IMR-90 (cell line): ENCODE measurements at regions not wholly inside any gene's neighbourhood (a gene's known extent, or its start where the extent isn't known, plus 50 kb on each side); places are given as distances from the start of the nearest gene placed in this dataset.

Experiments used
- ATAC-seq: fragments of 200-7000 bp; cut with Tn5 transposase; 2 replicates; pipeline ENCODE4 v1.9.1; 2020; ENCODE audit warnings: low read depth, mild to moderate bottlenecking, moderate library complexity
- BruUV-seq: library from RNA; stranded (reverse); fragments of 400-500 nt; replicated peaks from 2 replicates; lab custom pipeline; 2021; lab: Mats Ljungman, UMichigan
- CTCF ChIA-PET: fragments of 300-600 bp; formaldehyde crosslinking; extraction: SDS; loops from one replicate; lab custom pipeline; 2021; ENCODE audit warnings: antibody characterized with exemption; lab: Yijun Ruan, JAX
- POLR2A ChIA-PET: fragments of 300-600 bp; sonication (Branson Sonifier 250); formaldehyde crosslinking; loops from one replicate; lab custom pipeline; 2022; ENCODE audit warnings: antibody characterized with exemption; ENCODE audit not compliant: unreplicated experiment; lab: Charles Lee
- DNase-seq: peaks from one replicate; pipeline ENCODE4 v3.0.0; 2013
- H2AFZ ChIP-seq: replicated peaks from 2 replicates; pipeline ENCODE3; 2013; ENCODE audit warnings: low read length, mild to moderate bottlenecking; ENCODE audit not compliant: poor library complexity
- H2AK5ac ChIP-seq: 2 replicates; pipeline ENCODE4 v1.6.1; 2013; ENCODE audit warnings: low read depth, low read length, inconsistent platforms
- H2AK9ac ChIP-seq: replicated peaks from 2 replicates; pipeline ENCODE3; 2013; ENCODE audit warnings: mild to moderate bottlenecking, low read depth, low read length, moderate library complexity; ENCODE audit not compliant: poor library complexity
- H2BK120ac ChIP-seq: 2 replicates; pipeline ENCODE4 v1.6.1; 2013; ENCODE audit warnings: low read depth, low read length, inconsistent platforms
- H2BK15ac ChIP-seq: 3 replicates; pipeline ENCODE4 v1.6.1; 2013; ENCODE audit warnings: low read depth, low read length, inconsistent platforms
- H2BK20ac ChIP-seq: 2 replicates; pipeline ENCODE4 v1.6.1; 2013; ENCODE audit warnings: low read depth, mild to moderate bottlenecking, inconsistent platforms, low read length, moderate library complexity
- H2BK5ac ChIP-seq: 2 replicates; pipeline ENCODE4 v1.6.1; 2013; ENCODE audit warnings: mild to moderate bottlenecking, low read depth, low read length, inconsistent platforms; ENCODE audit not compliant: poor library complexity, severe bottlenecking
- H3K14ac ChIP-seq: replicated peaks from 2 replicates; pipeline ENCODE4 v1.6.1; 2013; ENCODE audit warnings: low read depth, low read length, inconsistent platforms
- H3K18ac ChIP-seq: 2 replicates; pipeline ENCODE4 v1.6.1; 2013; ENCODE audit warnings: low read depth, low read length, control low read depth
- H3K23ac ChIP-seq: 2 replicates; pipeline ENCODE4 v1.6.1; 2013; ENCODE audit warnings: low read depth, low read length, inconsistent platforms
- H3K27ac ChIP-seq: 2 replicates; pipeline ENCODE4 v1.5.1; 2013; ENCODE audit warnings: mild to moderate bottlenecking, control low read depth, low read length; ENCODE audit not compliant: insufficient read depth
- H3K27me3 ChIP-seq: 2 replicates; pipeline ENCODE4 v1.6.1; 2013; ENCODE audit warnings: low read length; ENCODE audit not compliant: control insufficient read depth, insufficient read depth
- H3K36me3 ChIP-seq: 2 replicates; pipeline ENCODE4 v1.6.1; 2013; ENCODE audit warnings: low read length, mixed read lengths; ENCODE audit not compliant: control insufficient read depth, insufficient read depth
- H3K4ac ChIP-seq: 2 replicates; pipeline ENCODE4 v1.6.1; 2013; ENCODE audit warnings: low read depth, low read length, inconsistent platforms
- H3K4me1 ChIP-seq: 2 replicates; pipeline ENCODE4 v1.6.1; 2013; ENCODE audit warnings: low read length, mixed read lengths; ENCODE audit not compliant: control insufficient read depth, insufficient read depth
- H3K4me2 ChIP-seq: 2 replicates; pipeline ENCODE4 v1.6.1; 2013; ENCODE audit warnings: low read depth, mild to moderate bottlenecking, control low read depth, low read length, moderate library complexity
- H3K4me3 ChIP-seq: 2 replicates; pipeline ENCODE4 v1.5.1; 2013; ENCODE audit warnings: low read depth, mild to moderate bottlenecking, control low read depth, low read length, moderate library complexity; ENCODE audit not compliant: insufficient read depth
- H3K56ac ChIP-seq: 2 replicates; pipeline ENCODE4 v1.6.1; 2013; ENCODE audit warnings: low read length, inconsistent platforms; ENCODE audit not compliant: insufficient read depth; ENCODE audit errors: extremely low read depth
- H3K79me1 ChIP-seq, 2 experiments: 2 replicates each; pipeline ENCODE4 v1.6.1; 2013; ENCODE audit warnings: low read length in 2 of 2, inconsistent platforms in 1 of 2, low read depth in 1 of 2
- H3K9ac ChIP-seq: 2 replicates; pipeline ENCODE4 v1.6.1; 2013; ENCODE audit warnings: low read depth, low read length, control low read depth
- H3K9me1 ChIP-seq: 2 replicates; pipeline ENCODE4 v1.6.1; 2013; ENCODE audit warnings: low read length, inconsistent platforms; ENCODE audit not compliant: insufficient read depth
- H3K9me3 ChIP-seq: 2 replicates; pipeline ENCODE4 v1.6.1; 2013; ENCODE audit warnings: low read length; ENCODE audit not compliant: control insufficient read depth, insufficient read depth
- H4K20me1 ChIP-seq: 2 replicates; pipeline ENCODE4 v1.6.1; 2013; ENCODE audit warnings: low read length, inconsistent platforms; ENCODE audit not compliant: insufficient read depth
- H4K5ac ChIP-seq: 2 replicates; pipeline ENCODE4 v1.6.1; 2013; ENCODE audit warnings: mild to moderate bottlenecking, low read depth, low read length, control low read depth
- H4K8ac ChIP-seq, 2 experiments: 2 replicates each; pipeline ENCODE4 v1.6.1; 2013; ENCODE audit warnings: low read depth in 2 of 2, low read length in 2 of 2, control low read depth in 1 of 2, inconsistent platforms in 1 of 2
- H4K91ac ChIP-seq: 2 replicates; pipeline ENCODE4 v1.6.1; 2013; ENCODE audit warnings: low read depth, low read length, inconsistent platforms; ENCODE audit not compliant: insufficient read depth
- BHLHE40 ChIP-seq: fragments of 150-350 bp; IDR thresholded peaks from 2 replicates; pipeline ENCODE4 v1.6.1; 2016; ENCODE audit warnings: mild to moderate bottlenecking, low read depth, low read length
- CEBPB ChIP-seq: IDR thresholded peaks from 2 replicates; pipeline ENCODE4 v1.6.1; 2012; ENCODE audit warnings: low read depth, low read length, improper control_type of control experiment
- CHD1 ChIP-seq: IDR thresholded peaks from 2 replicates; pipeline ENCODE4 v1.6.1; 2012; ENCODE audit warnings: low read depth, low read length, improper control_type of control experiment
- FOS ChIP-seq: fragments of 150-350 bp; IDR thresholded peaks from 2 replicates; pipeline ENCODE4 v1.6.1; 2016; ENCODE audit warnings: low read depth, low read length
- MAFK ChIP-seq: IDR thresholded peaks from 2 replicates; pipeline ENCODE4 v1.6.1; 2012; ENCODE audit warnings: low read depth, low read length, improper control_type of control experiment
- MAZ ChIP-seq: IDR thresholded peaks from 2 replicates; pipeline ENCODE4 v1.6.1; 2012; ENCODE audit warnings: low read depth, mild to moderate bottlenecking, low read length, improper control_type of control experiment, moderate library complexity, borderline replicate concordance
- MXI1 ChIP-seq: IDR thresholded peaks from 2 replicates; pipeline ENCODE4 v1.6.1; 2012; ENCODE audit warnings: low read depth, mild to moderate bottlenecking, low read length, moderate library complexity, borderline replicate concordance
- NFE2L2 ChIP-seq: fragments of 150-350 bp; IDR thresholded peaks from 2 replicates; pipeline ENCODE4 v1.6.1; 2016; ENCODE audit warnings: low read depth, mild to moderate bottlenecking, low read length
- POLR2A ChIP-seq: IDR thresholded peaks from 2 replicates; pipeline ENCODE4 v1.6.1; 2012; ENCODE audit warnings: mild to moderate bottlenecking, low read depth, low read length
- RAD21 ChIP-seq: IDR thresholded peaks from 2 replicates; pipeline ENCODE4 v1.6.1; 2012; ENCODE audit warnings: low read length, improper control_type of control experiment
- RCOR1 ChIP-seq: IDR thresholded peaks from 2 replicates; pipeline ENCODE4 v1.6.1; 2012; ENCODE audit warnings: mild to moderate bottlenecking, low read length, improper control_type of control experiment; ENCODE audit not compliant: insufficient replicate concordance
- RFX5 ChIP-seq: IDR thresholded peaks from 2 replicates; pipeline ENCODE4 v1.8.0; 2012; ENCODE audit warnings: low read depth, mild to moderate bottlenecking, low read length, moderate library complexity
- SMC3 ChIP-seq: fragments of 150-350 bp; IDR thresholded peaks from 2 replicates; pipeline ENCODE4 v1.6.1; 2016; ENCODE audit warnings: low read depth, mild to moderate bottlenecking, antibody characterized with exemption, low read length, moderate library complexity
- WGBS, 2 experiments: methylation state at CpG; one replicate each; pipeline versions ENCODE4 v1.1.5 to v1.1.7; 2013; ENCODE audit warnings: missing lambda C conversion rate in 2 of 2; ENCODE audit not compliant: insufficient read length in 1 of 2; ENCODE audit errors: extremely low coverage in 2 of 2; 5-methylcytosine and 5-hydroxymethylcytosine counted together
- dilution Hi-C: fragments of 300-500 bp; cut with HindIII; formaldehyde crosslinking; loops from one replicate; pipeline ENCODE4 v1.14.3; 2018; ENCODE audit warnings: low sequenced_read_pairs; ENCODE audit not compliant: unreplicated experiment
- in situ Hi-C: fragments of 300-500 bp; cut with MboI; formaldehyde crosslinking; loops from 3 replicates; pipeline ENCODE4 v1.14.3; 2019; ENCODE audit warnings: low sequenced_read_pairs, inconsistent platforms, mixed read lengths
- intact Hi-C: fragments of 100-400 bp; cut with micrococcal nuclease; formaldehyde crosslinking; loops from 2 replicates; pipeline ENCODE4 v1.10.0; 2022
- TF ChIP-seq, protein P1 (sequence below): fragments of 150-350 bp; IDR thresholded peaks from 2 replicates; pipeline ENCODE4 v1.6.1; 2016; ENCODE audit warnings: low read depth, mild to moderate bottlenecking, low read length, moderate library complexity, borderline replicate concordance
- TF ChIP-seq, protein P2 (sequence below): fragments of 150-350 bp; IDR thresholded peaks from 2 replicates; pipeline ENCODE4 v1.6.1; 2017; ENCODE audit warnings: mild to moderate bottlenecking, antibody characterized with exemption, low read length, low read depth
- TF ChIP-seq, protein P3 (sequence below): conservative IDR thresholded peaks from 2 replicates; pipeline ENCODE4 v1.5.1; 2012; ENCODE audit warnings: mild to moderate bottlenecking, low read depth, low read length, improper control_type of control experiment

DNA sequence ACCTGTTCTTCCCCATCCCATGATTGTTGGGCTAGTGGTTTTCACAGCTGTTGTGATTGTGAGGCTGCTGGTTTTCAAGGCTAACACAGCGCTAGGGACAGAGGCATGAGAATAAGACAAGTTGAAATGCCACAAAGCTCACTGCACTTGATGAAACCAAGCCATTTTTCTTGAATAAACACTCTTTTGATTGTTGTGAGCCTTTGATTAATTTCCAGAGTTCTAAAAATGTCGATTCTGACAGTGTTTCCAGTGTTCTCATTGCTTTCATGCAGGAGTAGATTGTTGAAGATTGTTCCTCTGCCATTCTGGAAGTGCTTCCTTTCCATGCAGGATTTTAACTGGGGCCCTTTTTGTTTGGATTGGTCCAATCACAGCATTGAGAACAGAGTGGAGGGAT, 134.9 kb upstream of the GRIK3 start:
- no peaks in the 10 kb centered on the region for H3K9me1 ChIP-seq
- in situ Hi-C loops = no loop called here
- no peak for TF ChIP-seq CEBPB
- no peak for TF ChIP-seq NFE2L2
- no peak for TF ChIP-seq FOS
- TF ChIP-seq MAFK = no peak
- no peak for TF ChIP-seq RAD21
- no peak for TF ChIP-seq RFX5
- TF ChIP-seq, protein P1, sequence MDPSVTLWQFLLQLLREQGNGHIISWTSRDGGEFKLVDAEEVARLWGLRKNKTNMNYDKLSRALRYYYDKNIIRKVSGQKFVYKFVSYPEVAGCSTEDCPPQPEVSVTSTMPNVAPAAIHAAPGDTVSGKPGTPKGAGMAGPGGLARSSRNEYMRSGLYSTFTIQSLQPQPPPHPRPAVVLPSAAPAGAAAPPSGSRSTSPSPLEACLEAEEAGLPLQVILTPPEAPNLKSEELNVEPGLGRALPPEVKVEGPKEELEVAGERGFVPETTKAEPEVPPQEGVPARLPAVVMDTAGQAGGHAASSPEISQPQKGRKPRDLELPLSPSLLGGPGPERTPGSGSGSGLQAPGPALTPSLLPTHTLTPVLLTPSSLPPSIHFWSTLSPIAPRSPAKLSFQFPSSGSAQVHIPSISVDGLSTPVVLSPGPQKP = no peak
- TF ChIP-seq SMC3 = no peak
- TF ChIP-seq BHLHE40 = no peak
- no peak for TF ChIP-seq MXI1
- no peak for TF ChIP-seq POLR2A
- TF ChIP-seq CHD1 = no peak
- TF ChIP-seq RCOR1 = no peak
- TF ChIP-seq, protein P2, sequence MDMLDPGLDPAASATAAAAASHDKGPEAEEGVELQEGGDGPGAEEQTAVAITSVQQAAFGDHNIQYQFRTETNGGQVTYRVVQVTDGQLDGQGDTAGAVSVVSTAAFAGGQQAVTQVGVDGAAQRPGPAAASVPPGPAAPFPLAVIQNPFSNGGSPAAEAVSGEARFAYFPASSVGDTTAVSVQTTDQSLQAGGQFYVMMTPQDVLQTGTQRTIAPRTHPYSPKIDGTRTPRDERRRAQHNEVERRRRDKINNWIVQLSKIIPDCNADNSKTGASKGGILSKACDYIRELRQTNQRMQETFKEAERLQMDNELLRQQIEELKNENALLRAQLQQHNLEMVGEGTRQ = no peak
- no peak for TF ChIP-seq MAZ
- TF ChIP-seq, protein P3, sequence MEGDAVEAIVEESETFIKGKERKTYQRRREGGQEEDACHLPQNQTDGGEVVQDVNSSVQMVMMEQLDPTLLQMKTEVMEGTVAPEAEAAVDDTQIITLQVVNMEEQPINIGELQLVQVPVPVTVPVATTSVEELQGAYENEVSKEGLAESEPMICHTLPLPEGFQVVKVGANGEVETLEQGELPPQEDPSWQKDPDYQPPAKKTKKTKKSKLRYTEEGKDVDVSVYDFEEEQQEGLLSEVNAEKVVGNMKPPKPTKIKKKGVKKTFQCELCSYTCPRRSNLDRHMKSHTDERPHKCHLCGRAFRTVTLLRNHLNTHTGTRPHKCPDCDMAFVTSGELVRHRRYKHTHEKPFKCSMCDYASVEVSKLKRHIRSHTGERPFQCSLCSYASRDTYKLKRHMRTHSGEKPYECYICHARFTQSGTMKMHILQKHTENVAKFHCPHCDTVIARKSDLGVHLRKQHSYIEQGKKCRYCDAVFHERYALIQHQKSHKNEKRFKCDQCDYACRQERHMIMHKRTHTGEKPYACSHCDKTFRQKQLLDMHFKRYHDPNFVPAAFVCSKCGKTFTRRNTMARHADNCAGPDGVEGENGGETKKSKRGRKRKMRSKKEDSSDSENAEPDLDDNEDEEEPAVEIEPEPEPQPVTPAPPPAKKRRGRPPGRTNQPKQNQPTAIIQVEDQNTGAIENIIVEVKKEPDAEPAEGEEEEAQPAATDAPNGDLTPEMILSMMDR = no peak
- no peak overlapping the region for H3K56ac ChIP-seq
- H2AK5ac ChIP-seq = no peak overlapping the region
- no peak overlapping the region for H3K4me2 ChIP-seq
- no TSS peak for BruUV-seq
- H3K79me1 ChIP-seq = no peaks in the 10 kb centered on the region
- no peak overlapping the region for H4K5ac ChIP-seq
- H2BK20ac ChIP-seq = no peak overlapping the region
- CTCF ChIA-PET = no interaction called here
- DNase-seq = no peak
- H3K4me1 ChIP-seq = no peaks in the 10 kb centered on the region
- 0% methylated on average over 1 of the region's 2 CpGs; no CpG with 5 or more reads in 1 of the 2 experiments for WGBS, 2 experiments
- POLR2A ChIA-PET = no interaction called here
- H3K4ac ChIP-seq = no peak overlapping the region
- H2AFZ ChIP-seq = no peak overlapping the region
- H4K8ac ChIP-seq = no peak overlapping the region
- H4K91ac ChIP-seq = no peak overlapping the region
- H2BK5ac ChIP-seq = no peak overlapping the region
- H3K27ac ChIP-seq = no peak overlapping the region
- no peak overlapping the region for H2AK9ac ChIP-seq
- no peaks in the 10 kb centered on the region for H3K27me3 ChIP-seq
- H4K20me1 ChIP-seq = no peaks in the 10 kb centered on the region
- no peak overlapping the region for H3K9ac ChIP-seq
- dilution Hi-C loops = no loop called here
- H3K18ac ChIP-seq = no peak overlapping the region
- no peaks in the 10 kb centered on the region for H3K9me3 ChIP-seq
- H3K23ac ChIP-seq = no peak overlapping the region
- no peak for ATAC-seq
- no peaks in the 10 kb centered on the region for H3K36me3 ChIP-seq
- intact Hi-C loops = no loop called here
- H2BK15ac ChIP-seq = no peak overlapping the region
- no peak overlapping the region for H3K4me3 ChIP-seq
- no peak overlapping the region for H3K14ac ChIP-seq
- H2BK120ac ChIP-seq = no peak overlapping the region
